ENCODE measurements at regions not wholly inside any gene's neighbourhood (a gene's known extent, or its start where the extent isn't known, plus 50 kb on each side); places are given as distances from the start of the nearest gene placed in this dataset.

GRCh38 chr12:19700969-19701368 lies 261.7 kb downstream of the AEBP2 start:
- TF ChIP-seq EZH2 (optimal IDR thresholded peaks at IDR 0.05; ENCODE audit: low read depth, low read length): no peak
- no peak for TF ChIP-seq CTCF (IDR thresholded peaks at IDR 0.05; ENCODE audit: low read length)
- no peak for TF ChIP-seq EZH2phosphoT487 (IDR thresholded peaks at IDR 0.05; ENCODE audit: low read length)
